SK-N-SH (cell line): ENCODE measurements at regions not wholly inside any gene's neighbourhood (a gene's known extent, or its start where the extent isn't known, plus 50 kb on each side); places are given as distances from the start of the nearest gene placed in this dataset.

Source experiments
- CTCF ChIA-PET: fragments of 300-600, 350-600 bp; formaldehyde crosslinking; extraction: SDS; loops from one replicate; lab custom pipeline; 2021; lab: Yijun Ruan, JAX
- POLR2A ChIA-PET: fragments of 350-600 bp; sonication (Branson Sonifier 250); formaldehyde crosslinking; extraction: SDS; loops from one replicate; lab custom pipeline; 2020; ENCODE audit warnings: antibody characterized with exemption, inconsistent platforms; lab: Yijun Ruan, JAX
- DNase-seq: peaks from one replicate; pipeline ENCODE4 v3.0.0; 2012
- H2AFZ ChIP-seq: fragments of 200-600 bp; sonication (generic); 2 replicates; pipeline ENCODE4 v1.8.1; 2016; ENCODE audit warnings: antibody characterized with exemption, mild to moderate bottlenecking, low read depth
- H3F3A ChIP-seq: fragments of 200-600 bp; sonication (generic); replicated peaks from 2 replicates; pipeline ENCODE3; 2016; ENCODE audit warnings: antibody characterized with exemption, mild to moderate bottlenecking; ENCODE audit not compliant: insufficient read depth
- H3K27ac ChIP-seq, 2 experiments: fragments of 200-500 bp in 1 of 2; fragments of 200-600 bp in 1 of 2; sonication (Bioruptor generic) in 1 of 2; sonication (generic), shearing (Covaris generic) in 1 of 2; 2 replicates each; pipeline versions ENCODE4 v1.5.1 to v1.6.1; 2014 to 2016; ENCODE audit warnings: low read depth in 2 of 2, inconsistent platforms in 1 of 2, low read length in 1 of 2, mild to moderate bottlenecking in 1 of 2, mixed read lengths in 1 of 2
- H3K27me3 ChIP-seq: fragments of 200-600 bp; sonication (generic), shearing (Covaris generic); 2 replicates; pipeline ENCODE4 v1.6.1; 2016; ENCODE audit warnings: mixed run types; ENCODE audit not compliant: insufficient read depth
- H3K36me3 ChIP-seq, 2 experiments: fragments of 200-500 bp in 1 of 2; fragments of 200-600 bp in 1 of 2; sonication (Bioruptor generic) in 1 of 2; sonication (generic) in 1 of 2; replicated peaks in 1 of 2; 2 replicates each; pipeline versions ENCODE3 to v1.5.1; 2014 to 2016; ENCODE audit warnings: low read length in 1 of 2, mild to moderate bottlenecking in 1 of 2; ENCODE audit not compliant: insufficient read depth in 2 of 2, control insufficient read depth in 1 of 2
- H3K4me1 ChIP-seq, 2 experiments: fragments of 200-500 bp in 1 of 2; fragments of 200-600 bp in 1 of 2; sonication (Bioruptor generic) in 1 of 2; sonication (generic), shearing (Covaris generic) in 1 of 2; 2 replicates each; pipeline versions ENCODE4 v1.5.1 to v1.6.1; 2014 to 2016; ENCODE audit warnings: low read depth in 1 of 2, low read length in 1 of 2, mixed run types in 1 of 2; ENCODE audit not compliant: insufficient read depth in 2 of 2, control insufficient read depth in 1 of 2
- H3K4me2 ChIP-seq: fragments of 200-600 bp; sonication (generic), shearing (Covaris generic); 2 replicates; pipeline ENCODE4 v1.6.1; 2017; ENCODE audit warnings: mixed run types
- H3K4me3 ChIP-seq, 2 experiments: fragments of 200-500 bp in 1 of 2; fragments of 200-600 bp in 1 of 2; sonication (Bioruptor generic) in 1 of 2; sonication (generic), shearing (Covaris generic) in 1 of 2; 2 replicates each; pipeline versions ENCODE4 v1.5.1 to v1.8.1; 2014 to 2016; ENCODE audit warnings: low read depth in 2 of 2, inconsistent platforms in 1 of 2, low read length in 1 of 2, mild to moderate bottlenecking in 1 of 2, mixed read lengths in 1 of 2, moderate library complexity in 1 of 2
- H3K79me2 ChIP-seq: fragments of 200-600 bp; sonication (generic); 2 replicates; pipeline ENCODE4 v1.8.1; 2017; ENCODE audit warnings: mild to moderate bottlenecking; ENCODE audit not compliant: insufficient read depth
- H3K9ac ChIP-seq: fragments of 200-600 bp; sonication (generic); 2 replicates; pipeline ENCODE4 v1.6.1; 2017; ENCODE audit warnings: mixed run types
- H3K9me2 ChIP-seq: fragments of 200-600 bp; sonication (generic); 2 replicates; pipeline ENCODE4 v1.6.1; 2017; ENCODE audit warnings: mixed run types
- H3K9me3 ChIP-seq: fragments of 200-600 bp; sonication (generic); 2 replicates; pipeline ENCODE4 v1.6.1; 2017; ENCODE audit warnings: mixed run types, mild to moderate bottlenecking, moderate library complexity
- H4K20me1 ChIP-seq: fragments of 200-600 bp; sonication (generic); 2 replicates; pipeline ENCODE4 v1.6.1; 2017; ENCODE audit warnings: mild to moderate bottlenecking, mixed run types; ENCODE audit not compliant: insufficient read depth
- CHD2 ChIP-seq: fragments of 150-350 bp; IDR thresholded peaks from 2 replicates; pipeline ENCODE4 v1.6.1; 2018; ENCODE audit warnings: low read length; ENCODE audit not compliant: partially characterized antibody
- ELF1 ChIP-seq: IDR thresholded peaks from 2 replicates; pipeline ENCODE4 v1.4.0; 2012
- EP300 ChIP-seq, 2 experiments: IDR thresholded peaks; 2 replicates each; pipeline versions ENCODE4 v1.4.0 to v1.6.1; 2012; ENCODE audit warnings: borderline replicate concordance in 1 of 2, low read depth in 1 of 2, low read length in 1 of 2
- FOSL2 ChIP-seq: IDR thresholded peaks from 2 replicates; pipeline ENCODE4 v1.4.0; 2012; ENCODE audit warnings: low read depth, mild to moderate bottlenecking, moderate library complexity, borderline replicate concordance
- FOXJ3 ChIP-seq: sonication (generic); formaldehyde crosslinking; IDR thresholded peaks from 2 replicates; pipeline ENCODE4 v1.5.1; 2020; ENCODE audit warnings: mild to moderate bottlenecking, missing genetic modification reagents
- FOXM1 ChIP-seq: IDR thresholded peaks from 2 replicates; pipeline ENCODE4 v1.4.0; 2012; ENCODE audit warnings: low read depth, mild to moderate bottlenecking
- GABPA ChIP-seq: IDR thresholded peaks from 2 replicates; pipeline ENCODE4 v1.4.0; 2012; ENCODE audit warnings: low read depth, mild to moderate bottlenecking
- JUND ChIP-seq: IDR thresholded peaks from 2 replicates; pipeline ENCODE4 v1.4.0; 2012
- MAX ChIP-seq: IDR thresholded peaks from 2 replicates; pipeline ENCODE4 v1.4.0; 2012; ENCODE audit warnings: low read depth
- MEF2A ChIP-seq: IDR thresholded peaks from 2 replicates; pipeline ENCODE4 v1.4.0; 2012; ENCODE audit warnings: low read depth, borderline replicate concordance
- MXI1 ChIP-seq: IDR thresholded peaks from 2 replicates; pipeline ENCODE4 v1.6.1; 2012; ENCODE audit warnings: mild to moderate bottlenecking, low read depth, low read length, improper control_type of control experiment
- NFIC ChIP-seq: IDR thresholded peaks from 2 replicates; pipeline ENCODE4 v1.4.0; 2012; ENCODE audit warnings: borderline replicate concordance
- NRF1 ChIP-seq: IDR thresholded peaks from 2 replicates; pipeline ENCODE4 v1.6.1; 2012; ENCODE audit warnings: low read depth, mild to moderate bottlenecking, low read length
- POLR2AphosphoS5 ChIP-seq: IDR thresholded peaks from 2 replicates; pipeline ENCODE4 v1.6.1; 2012; ENCODE audit warnings: low read depth, low read length
- RAD21 ChIP-seq: IDR thresholded peaks from 2 replicates; pipeline ENCODE4 v1.6.1; 2012; ENCODE audit warnings: mild to moderate bottlenecking, low read length
- RCOR1 ChIP-seq: fragments of 150-350 bp; IDR thresholded peaks from 2 replicates; pipeline ENCODE4 v1.6.1; 2017; ENCODE audit warnings: antibody characterized with exemption, low read length
- SIN3A ChIP-seq: IDR thresholded peaks from 2 replicates; pipeline ENCODE4 v1.6.1; 2012; ENCODE audit warnings: low read depth, mild to moderate bottlenecking, low read length, moderate library complexity, borderline replicate concordance
- SMC3 ChIP-seq: IDR thresholded peaks from 2 replicates; pipeline ENCODE4 v1.6.1; 2012; ENCODE audit warnings: low read depth, low read length, improper control_type of control experiment
- TAF1 ChIP-seq: IDR thresholded peaks from 2 replicates; pipeline ENCODE4 v1.6.1; 2012; ENCODE audit warnings: low read depth, mild to moderate bottlenecking, low read length, moderate library complexity, borderline replicate concordance
- TCF12 ChIP-seq: IDR thresholded peaks from 2 replicates; pipeline ENCODE4 v1.4.0; 2012
- TEAD4 ChIP-seq: IDR thresholded peaks from 2 replicates; pipeline ENCODE4 v1.4.0; 2012; ENCODE audit warnings: mild to moderate bottlenecking, borderline replicate concordance; ENCODE audit not compliant: insufficient read depth
- USF2 ChIP-seq: fragments of 150-350 bp; IDR thresholded peaks from 2 replicates; pipeline ENCODE4 v1.6.1; 2017; ENCODE audit warnings: antibody characterized with exemption, low read length, low read depth, borderline replicate concordance
- YY1 ChIP-seq: IDR thresholded peaks from 2 replicates; pipeline ENCODE4 v1.4.0; 2012; ENCODE audit warnings: low read depth, mild to moderate bottlenecking
- WGBS: methylation state at CpG from one replicate; pipeline ENCODE4 v1.1.6; 2017; ENCODE audit warnings: low lambda C conversion rate; 5-methylcytosine and 5-hydroxymethylcytosine counted together
- TF ChIP-seq, protein P1 (sequence below): IDR thresholded peaks from 2 replicates; pipeline ENCODE4; 2012
- TF ChIP-seq, protein P2 (sequence below): fragments of 150-350 bp; IDR thresholded peaks from 2 replicates; pipeline ENCODE4 v1.6.1; 2016; ENCODE audit warnings: mild to moderate bottlenecking, low read depth, low read length
- TF ChIP-seq, protein P3 (sequence below): IDR thresholded peaks from 2 replicates; pipeline ENCODE4 v1.4.0; 2012; ENCODE audit warnings: low read depth, borderline replicate concordance

DNA sequence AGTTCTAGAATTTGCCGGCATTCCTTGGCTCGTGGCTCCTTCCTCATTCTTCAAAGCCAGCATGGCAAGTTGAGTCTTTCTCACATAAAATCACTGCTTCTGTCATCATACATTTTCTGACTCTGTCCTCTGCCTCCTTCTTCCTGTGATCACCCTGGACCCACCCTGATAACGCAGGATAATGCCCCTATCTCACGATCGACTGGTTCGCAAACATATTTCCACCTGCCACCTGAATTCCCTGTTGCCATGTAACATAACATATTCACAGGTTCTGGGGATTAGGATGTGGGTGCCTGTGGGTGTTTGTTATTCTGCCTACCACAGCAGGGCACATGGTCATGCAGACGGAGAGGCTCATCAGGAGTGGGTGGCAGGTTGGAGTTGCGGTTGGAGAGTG, 177.7 kb downstream of the NHLRC3 start:
- no peak overlapping the region for H3K9ac ChIP-seq
- no peaks in the 10 kb centered on the region for H3F3A ChIP-seq
- H3K4me2 ChIP-seq = no peak overlapping the region
- no peaks in the 10 kb centered on the region for H3K36me3 ChIP-seq
- no peak for DNase-seq
- no peaks in the 10 kb centered on the region for H3K27me3 ChIP-seq
- no peaks in the 10 kb centered on the region for H4K20me1 ChIP-seq
- no peak for TF ChIP-seq RAD21
- TF ChIP-seq TCF12 = no peak
- no peak for TF ChIP-seq MEF2A
- no peak for TF ChIP-seq JUND
- no peak for TF ChIP-seq GABPA
- TF ChIP-seq NRF1 = no peak
- TF ChIP-seq, protein P1, sequence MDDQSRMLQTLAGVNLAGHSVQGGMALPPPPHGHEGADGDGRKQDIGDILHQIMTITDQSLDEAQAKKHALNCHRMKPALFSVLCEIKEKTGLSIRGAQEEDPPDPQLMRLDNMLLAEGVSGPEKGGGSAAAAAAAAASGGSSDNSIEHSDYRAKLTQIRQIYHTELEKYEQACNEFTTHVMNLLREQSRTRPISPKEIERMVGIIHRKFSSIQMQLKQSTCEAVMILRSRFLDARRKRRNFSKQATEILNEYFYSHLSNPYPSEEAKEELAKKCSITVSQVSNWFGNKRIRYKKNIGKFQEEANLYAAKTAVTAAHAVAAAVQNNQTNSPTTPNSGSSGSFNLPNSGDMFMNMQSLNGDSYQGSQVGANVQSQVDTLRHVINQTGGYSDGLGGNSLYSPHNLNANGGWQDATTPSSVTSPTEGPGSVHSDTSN = no peak
- TF ChIP-seq MXI1 = no peak
- no peak for TF ChIP-seq FOXJ3 (CRISPR knock-in tag)
- no peak for TF ChIP-seq TEAD4
- TF ChIP-seq CHD2 = no peak
- TF ChIP-seq SIN3A = no peak
- no peak for TF ChIP-seq FOXM1
- no peak for TF ChIP-seq ELF1
- no peak for TF ChIP-seq YY1
- no peak for TF ChIP-seq EP300 (IDR thresholded peaks at IDR 0.05; ENCODE audit: borderline replicate concordance in 1 of 2, low read depth in 1 of 2, low read length in 1 of 2)
- TF ChIP-seq POLR2AphosphoS5 = no peak
- TF ChIP-seq, protein P2, sequence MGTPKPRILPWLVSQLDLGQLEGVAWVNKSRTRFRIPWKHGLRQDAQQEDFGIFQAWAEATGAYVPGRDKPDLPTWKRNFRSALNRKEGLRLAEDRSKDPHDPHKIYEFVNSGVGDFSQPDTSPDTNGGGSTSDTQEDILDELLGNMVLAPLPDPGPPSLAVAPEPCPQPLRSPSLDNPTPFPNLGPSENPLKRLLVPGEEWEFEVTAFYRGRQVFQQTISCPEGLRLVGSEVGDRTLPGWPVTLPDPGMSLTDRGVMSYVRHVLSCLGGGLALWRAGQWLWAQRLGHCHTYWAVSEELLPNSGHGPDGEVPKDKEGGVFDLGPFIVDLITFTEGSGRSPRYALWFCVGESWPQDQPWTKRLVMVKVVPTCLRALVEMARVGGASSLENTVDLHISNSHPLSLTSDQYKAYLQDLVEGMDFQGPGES = no peak
- no peak for TF ChIP-seq TAF1
- POLR2A ChIA-PET = no interaction called here
- H3K4me3 ChIP-seq = no peak overlapping the region
- H2AFZ ChIP-seq = no peak overlapping the region
- no peaks in the 10 kb centered on the region; a peak in 1 of 4 replicates for H3K4me1 ChIP-seq
- CTCF ChIA-PET = no interaction called here
- no peak overlapping the region for H3K27ac ChIP-seq
- WGBS = 53% methylated on average over 8 of the region's 8 CpGs
- no peaks in the 10 kb centered on the region for H3K9me3 ChIP-seq
- H3K9me2 ChIP-seq = no peaks in the 10 kb centered on the region
- H3K79me2 ChIP-seq = no peaks in the 10 kb centered on the region

DNA sequence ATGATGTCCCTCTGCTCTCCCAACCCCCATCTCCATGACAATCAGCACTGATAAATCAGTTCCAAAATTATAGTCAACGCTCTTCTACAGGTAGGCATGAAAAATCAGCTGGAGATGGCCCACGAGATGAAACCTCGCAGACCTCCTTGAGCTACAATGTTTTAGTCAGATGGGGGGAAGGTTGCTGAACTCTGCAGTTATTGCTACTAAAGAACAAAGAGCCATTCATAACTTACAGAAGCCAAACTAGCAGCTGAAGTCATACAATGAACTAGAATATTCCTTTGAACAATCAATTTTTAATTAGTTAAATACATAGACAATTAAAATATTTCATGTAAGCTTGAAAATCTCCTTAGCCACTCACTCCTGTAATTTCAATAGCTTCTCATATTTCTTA, 179.2 kb downstream of the NHLRC3 start:
- TF ChIP-seq GABPA (no peak), USF2 (no peak), FOXM1 (no peak), SMC3 (no peak), ELF1 (no peak), SIN3A (no peak), YY1 (no peak), MAX (no peak), RCOR1 (no peak), JUND (no peak), POLR2AphosphoS5 (no peak), MXI1 (no peak), NFIC (no peak), MEF2A (no peak), FOSL2 (no peak), TCF12 (no peak), TEAD4 (no peak)
- TF ChIP-seq, protein P3, sequence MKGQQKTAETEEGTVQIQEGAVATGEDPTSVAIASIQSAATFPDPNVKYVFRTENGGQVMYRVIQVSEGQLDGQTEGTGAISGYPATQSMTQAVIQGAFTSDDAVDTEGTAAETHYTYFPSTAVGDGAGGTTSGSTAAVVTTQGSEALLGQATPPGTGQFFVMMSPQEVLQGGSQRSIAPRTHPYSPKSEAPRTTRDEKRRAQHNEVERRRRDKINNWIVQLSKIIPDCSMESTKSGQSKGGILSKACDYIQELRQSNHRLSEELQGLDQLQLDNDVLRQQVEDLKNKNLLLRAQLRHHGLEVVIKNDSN = no peak
- Histone ChIP-seq H3K9me3 (no peaks in the 10 kb centered on the region), H3K9me2 (no peaks in the 10 kb centered on the region), H2AFZ (no peak overlapping the region), H3K9ac (no peak overlapping the region), H3K36me3 (no peaks in the 10 kb centered on the region), H3F3A (no peaks in the 10 kb centered on the region), H4K20me1 (no peaks in the 10 kb centered on the region), H3K4me1 (no peaks in the 10 kb centered on the region), H3K79me2 (no peaks in the 10 kb centered on the region), H3K27me3 (no peaks in the 10 kb centered on the region), H3K4me3 (no peak overlapping the region), H3K4me2 (no peak overlapping the region), H3K27ac (no peak overlapping the region)
- POLR2A ChIA-PET = no interaction called here
- CTCF ChIA-PET = interaction anchor here (1.3 to 1.4 kb wide), 2 partner anchors 10 to 73 kb away, joined by 3 read pairs; no protein-coding TSS in a partner anchor
- DNase-seq = no peak
- 24% methylated on average over 3 of the region's 3 CpGs for WGBS
